ENCODE measurements at regions not wholly inside any gene's neighbourhood (a gene's known extent, or its start where the extent isn't known, plus 50 kb on each side); places are given as distances from the start of the nearest gene placed in this dataset.

GRCh38 chr13:37407156-37407555 lies 191.4 kb downstream of the POSTN start:
- TF ChIP-seq POLR2A (IDR thresholded peaks at IDR 0.05) (no peak), CTCF (IDR thresholded peaks at IDR 0.05) (no peak)

All from sigmoid colon (tissue), 3 donors.